NCI-H2196 (cell line): ENCODE measurements at regions not wholly inside any gene's neighbourhood (a gene's known extent, or its start where the extent isn't known, plus 50 kb on each side); places are given as distances from the start of the nearest gene placed in this dataset.

Source experiments
- DNase-seq: peaks from one replicate; lab custom pipeline; 2025; ENCODE audit not compliant: unreplicated experiment; lab: John Stamatoyannopoulos, UW

DNA sequence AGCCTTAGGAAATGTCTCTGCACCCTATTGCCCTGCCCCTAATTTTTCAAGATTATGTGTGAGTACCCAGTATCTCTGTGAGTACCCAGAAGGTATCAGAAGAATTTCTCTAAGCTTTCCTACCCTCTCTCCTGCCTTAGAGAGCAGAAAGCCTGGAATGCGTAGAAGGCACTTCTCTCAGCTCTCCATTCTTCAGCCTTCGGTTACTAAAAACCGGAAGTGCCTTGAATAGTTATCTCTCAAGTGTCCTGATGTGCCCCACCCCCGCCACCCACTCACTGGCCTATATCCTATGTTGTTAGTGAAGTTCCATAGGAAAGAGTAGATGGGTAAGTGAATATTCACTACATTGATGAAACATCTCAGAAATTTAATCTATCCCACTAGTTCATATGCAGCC, 210.7 kb upstream of the CDH10 start:
- no peak for DNase-seq

- DNase-seq, result no peak
Measured at GRCh38 chr5:24854850-24855249, 210.1 kb upstream of the CDH10 start.

GRCh38 chr5:24854350-24854749, 209.6 kb upstream of the CDH10 start:
- DNase-seq, result no peak

DNA sequence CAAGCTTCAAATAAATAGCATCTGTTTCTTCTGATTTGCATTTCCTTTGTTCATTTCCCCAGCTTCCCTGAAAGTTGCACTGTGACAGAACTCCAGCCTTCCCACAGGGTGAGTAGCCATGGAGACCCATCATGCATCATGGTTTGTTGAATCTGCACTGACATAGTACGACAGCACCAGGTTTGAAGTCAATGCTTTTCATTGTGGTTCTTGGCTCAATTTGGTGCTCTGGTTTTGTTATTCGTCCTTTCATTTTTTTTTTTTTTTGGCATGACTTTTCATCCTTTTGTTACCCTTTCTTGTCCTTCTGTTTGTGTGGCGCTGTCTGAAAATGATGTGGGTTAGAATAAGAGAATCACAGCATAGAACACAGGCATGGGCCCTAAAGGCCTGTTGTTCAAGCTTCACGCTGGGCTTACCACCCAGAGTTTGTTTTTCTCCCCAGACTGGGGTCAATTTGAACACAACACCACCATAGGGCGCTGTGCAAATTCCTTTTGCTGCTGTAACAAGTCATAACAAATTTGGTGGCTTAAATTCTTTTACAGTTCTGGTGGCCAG, 206.2 kb upstream of the CDH10 start:
- no peak for DNase-seq

DNA sequence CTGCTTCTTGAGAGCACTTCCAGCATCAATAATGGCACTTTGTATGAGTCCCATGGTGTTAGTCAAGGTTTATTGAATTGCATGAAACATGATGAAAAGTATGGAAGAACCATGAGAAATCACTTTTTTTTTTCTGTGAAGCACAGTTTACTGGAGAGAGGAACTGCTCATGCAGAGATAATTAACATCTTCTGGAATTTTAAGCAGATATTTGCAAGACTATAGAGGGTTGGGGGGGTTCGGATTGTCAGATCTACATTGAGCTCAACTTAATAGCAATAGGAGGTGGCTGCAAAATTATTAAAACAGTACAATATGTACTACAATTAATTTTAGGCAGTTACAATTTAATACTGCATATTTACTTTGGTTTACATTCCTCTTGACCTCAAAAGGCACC, 204.4 kb upstream of the CDH10 start:
- no peak for DNase-seq

- DNase-seq, result no peak
Measured at GRCh38 chr5:24831989-24832388, 187.2 kb upstream of the CDH10 start.

DNA sequence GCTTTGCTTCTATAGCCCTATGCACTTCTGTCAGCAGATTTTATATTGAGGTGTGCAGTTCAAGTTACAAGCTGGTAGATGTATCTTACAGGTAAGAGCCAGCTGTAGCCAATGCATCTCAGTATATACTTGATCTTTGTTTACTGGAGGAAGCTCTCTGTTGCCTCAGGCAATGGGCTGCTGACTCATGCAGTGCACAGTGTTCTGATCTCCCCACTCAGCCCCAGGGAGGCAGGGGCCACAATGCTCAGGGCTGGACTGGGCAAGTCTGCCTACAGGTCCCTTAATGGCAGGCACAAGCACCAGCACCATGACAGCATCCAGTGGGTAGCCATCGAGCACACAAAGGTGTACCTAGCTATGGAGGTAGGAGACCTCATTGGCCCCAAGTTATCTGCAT, 178.8 kb upstream of the CDH10 start:
- DNase-seq, result no peak

DNA sequence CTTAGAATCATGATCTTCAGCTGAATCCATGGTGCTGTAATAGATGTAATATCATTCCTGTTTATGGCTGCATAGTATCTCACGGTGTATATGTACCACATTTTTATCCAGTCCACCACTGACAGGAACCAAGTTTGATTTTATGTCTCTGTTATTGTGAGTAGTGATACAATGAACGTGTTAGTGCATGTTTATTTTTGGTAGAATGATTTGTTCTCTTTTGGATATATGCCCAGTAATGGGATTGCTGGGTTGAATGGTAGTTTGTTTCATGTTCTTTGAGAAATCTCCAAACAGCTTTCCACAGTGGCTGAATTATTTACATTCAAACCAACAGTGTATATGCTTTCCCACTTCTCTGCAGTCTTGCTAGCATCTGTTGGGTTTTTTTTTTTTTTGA, 175.1 kb upstream of the CDH10 start:
- no peak for DNase-seq

DNA sequence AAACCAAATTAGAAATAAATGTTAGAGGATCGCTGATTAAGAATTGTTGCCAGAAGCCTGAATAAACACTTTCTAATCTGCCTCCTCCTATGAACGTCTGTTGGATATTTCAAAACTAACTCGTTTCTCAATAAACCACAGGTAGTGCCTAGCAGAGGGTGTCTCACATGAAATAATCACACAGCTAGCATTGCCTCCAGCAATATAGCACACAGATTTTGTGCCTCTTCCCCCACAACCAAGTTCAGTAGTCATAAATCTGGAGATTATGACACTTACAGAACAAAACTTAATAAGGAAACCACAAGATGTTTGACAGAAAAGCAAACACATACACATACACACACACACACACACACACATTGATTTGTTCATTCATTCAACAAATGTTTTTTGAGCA, 173.2 kb upstream of the CDH10 start:
- no peak for DNase-seq

DNA sequence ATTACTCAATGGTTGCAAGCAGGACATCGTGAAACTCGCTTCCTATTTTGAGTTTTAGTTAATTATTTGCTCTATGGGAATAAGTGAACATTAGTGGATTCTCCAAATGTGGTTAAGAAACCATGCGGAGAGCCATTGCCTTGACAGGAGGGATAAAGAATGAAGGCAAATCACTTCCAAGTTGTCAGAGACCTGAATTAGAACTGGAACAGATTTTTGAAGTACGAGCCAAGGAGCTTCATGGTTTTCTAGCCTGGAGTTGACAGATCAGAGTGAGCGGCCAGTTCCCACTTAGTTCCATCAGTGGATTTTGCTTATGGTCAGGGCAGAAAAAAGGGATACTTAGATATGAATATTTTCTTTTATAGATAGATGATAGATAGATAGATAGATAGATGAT, 171.4 kb upstream of the CDH10 start:
- DNase-seq, result no peak

- no peak for DNase-seq
Measured at GRCh38 chr5:24805230-24805629, 160.5 kb upstream of the CDH10 start.

DNA sequence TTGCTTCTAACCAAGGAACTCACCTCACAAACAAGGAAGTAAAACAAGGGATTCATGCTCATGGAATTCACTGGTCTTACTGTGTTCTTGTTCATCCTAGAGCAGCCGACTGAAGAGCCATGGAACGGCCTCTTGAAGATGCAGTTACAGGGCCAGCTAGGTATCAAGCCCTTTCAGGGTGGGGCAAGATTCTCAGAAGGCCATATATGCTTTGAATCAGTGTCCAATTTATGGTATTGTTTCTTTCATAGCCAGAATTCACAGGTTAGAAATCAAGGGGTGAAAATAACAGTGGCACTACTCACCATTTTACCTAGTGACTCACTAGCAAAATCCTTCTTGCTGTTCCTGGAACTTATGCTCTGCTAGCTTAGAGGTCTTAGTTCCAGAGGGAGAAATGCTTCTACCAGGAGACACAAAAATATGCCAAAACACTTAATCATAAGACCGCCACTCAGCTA, 159.5 kb upstream of the CDH10 start:
- DNase-seq, result no peak

- no peak for DNase-seq
Measured at GRCh38 chr5:24791326-24791725, 146.5 kb upstream of the CDH10 start.

GRCh38 chr5:24789611-24790351, 145.0 kb upstream of the CDH10 start:
- DNase-seq, result no peak

DNA sequence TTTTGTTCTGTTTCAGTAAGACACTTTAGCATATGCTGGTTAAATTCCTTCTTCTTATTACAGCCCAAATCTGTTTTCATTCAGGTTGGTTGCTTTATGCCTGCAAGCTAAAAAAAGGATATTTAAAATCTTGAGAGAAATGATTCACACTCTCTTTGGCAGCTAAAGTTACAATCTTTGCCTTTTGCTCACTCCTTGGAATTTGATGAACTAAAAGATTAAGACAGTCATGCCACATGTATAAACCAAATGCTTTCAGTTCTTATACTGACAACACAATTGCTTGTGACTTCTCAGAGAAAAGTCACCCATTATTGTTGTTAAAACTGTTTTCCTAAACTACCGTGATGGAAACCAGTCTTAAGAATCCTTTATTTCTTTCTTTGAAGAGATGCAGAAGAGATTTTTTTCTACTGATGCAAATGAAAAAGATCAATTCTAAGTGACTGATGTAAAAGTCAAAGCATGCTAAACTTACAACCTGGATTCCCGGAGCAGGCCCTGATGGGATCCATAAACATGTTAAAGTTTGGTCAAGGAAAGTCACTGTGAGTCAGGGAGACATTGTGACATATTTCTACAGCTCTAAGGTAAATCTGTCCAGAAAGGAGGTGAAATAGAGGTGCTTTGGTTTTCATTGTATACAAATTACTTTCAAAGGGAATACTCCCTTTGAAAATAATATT, 144.2 kb upstream of the CDH10 start:
- no peak for DNase-seq

GRCh38 chr5:24786108-24786507, 141.3 kb upstream of the CDH10 start:
- no peak for DNase-seq

- DNase-seq, result no peak
Measured at GRCh38 chr5:24783596-24783995, 138.8 kb upstream of the CDH10 start.

- DNase-seq, result no peak
Measured at GRCh38 chr5:24777392-24777791, 132.6 kb upstream of the CDH10 start.

DNA sequence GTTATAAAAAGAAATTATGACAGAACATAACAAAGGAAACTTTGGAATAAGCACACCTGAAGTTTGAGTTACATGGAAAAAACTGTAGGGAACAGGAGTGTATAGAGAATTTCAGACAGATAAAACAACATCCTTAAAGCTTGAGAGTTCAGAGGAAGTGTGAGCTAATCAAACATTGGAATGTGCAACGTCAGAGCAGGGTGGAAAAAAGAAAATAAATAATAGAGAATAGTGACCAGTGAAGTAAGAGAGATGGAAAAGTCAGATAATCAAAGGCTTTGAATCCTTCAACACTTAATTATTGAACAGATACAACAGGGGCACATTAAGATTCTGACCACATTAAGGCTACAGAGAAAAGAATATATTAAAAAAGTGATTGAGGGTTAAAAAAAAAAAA, 128.5 kb upstream of the CDH10 start:
- DNase-seq, result no peak

- no peak for DNase-seq
Measured at GRCh38 chr5:24767086-24767485, 122.3 kb upstream of the CDH10 start.

DNA sequence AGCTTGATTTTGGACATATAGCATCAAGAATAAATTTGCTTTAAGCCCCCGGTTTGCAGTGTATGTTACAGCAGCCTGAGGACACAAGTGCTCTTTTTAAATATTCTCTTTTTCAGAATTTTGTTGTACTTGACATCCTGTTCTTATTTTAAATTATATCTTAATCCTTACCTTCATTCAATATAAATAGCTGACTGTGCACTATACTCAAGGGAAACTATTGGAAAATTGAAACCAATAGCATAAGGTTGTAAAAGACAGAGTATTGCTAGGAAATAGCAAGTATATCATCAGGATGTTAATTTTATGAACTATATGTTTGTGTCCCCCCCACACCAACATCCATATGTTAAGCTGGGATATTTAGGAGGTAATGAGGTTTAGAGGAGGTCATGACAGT, 120.4 kb upstream of the CDH10 start:
- no peak for DNase-seq

GRCh38 chr5:24750355-24750754, 105.6 kb upstream of the CDH10 start:
- DNase-seq, result no peak
